ENCODE measurements at regions not wholly inside any gene's neighbourhood (a gene's known extent, or its start where the extent isn't known, plus 50 kb on each side); places are given as distances from the start of the nearest gene placed in this dataset.

DNA sequence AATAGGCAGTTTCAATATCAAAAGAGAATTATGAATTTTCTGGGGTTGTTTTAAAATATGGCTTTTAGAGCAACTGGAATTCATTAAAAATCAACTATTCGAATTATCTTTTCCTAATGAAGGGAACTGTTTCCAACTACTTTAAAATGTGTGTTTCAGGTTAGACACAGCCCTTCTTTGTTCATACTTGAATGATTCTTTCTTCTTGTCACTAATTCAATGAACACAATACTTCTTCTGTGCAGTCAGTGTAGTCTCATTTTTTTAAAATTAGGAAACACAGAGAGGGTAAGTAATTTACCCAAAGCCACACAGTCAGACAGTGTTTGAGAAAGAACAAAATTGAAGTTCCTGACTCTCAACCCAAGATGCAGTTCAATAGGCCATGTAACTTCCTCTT, 414.0 kb downstream of the CCDC91 start:
- TF ChIP-seq, protein P1, sequence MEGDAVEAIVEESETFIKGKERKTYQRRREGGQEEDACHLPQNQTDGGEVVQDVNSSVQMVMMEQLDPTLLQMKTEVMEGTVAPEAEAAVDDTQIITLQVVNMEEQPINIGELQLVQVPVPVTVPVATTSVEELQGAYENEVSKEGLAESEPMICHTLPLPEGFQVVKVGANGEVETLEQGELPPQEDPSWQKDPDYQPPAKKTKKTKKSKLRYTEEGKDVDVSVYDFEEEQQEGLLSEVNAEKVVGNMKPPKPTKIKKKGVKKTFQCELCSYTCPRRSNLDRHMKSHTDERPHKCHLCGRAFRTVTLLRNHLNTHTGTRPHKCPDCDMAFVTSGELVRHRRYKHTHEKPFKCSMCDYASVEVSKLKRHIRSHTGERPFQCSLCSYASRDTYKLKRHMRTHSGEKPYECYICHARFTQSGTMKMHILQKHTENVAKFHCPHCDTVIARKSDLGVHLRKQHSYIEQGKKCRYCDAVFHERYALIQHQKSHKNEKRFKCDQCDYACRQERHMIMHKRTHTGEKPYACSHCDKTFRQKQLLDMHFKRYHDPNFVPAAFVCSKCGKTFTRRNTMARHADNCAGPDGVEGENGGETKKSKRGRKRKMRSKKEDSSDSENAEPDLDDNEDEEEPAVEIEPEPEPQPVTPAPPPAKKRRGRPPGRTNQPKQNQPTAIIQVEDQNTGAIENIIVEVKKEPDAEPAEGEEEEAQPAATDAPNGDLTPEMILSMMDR (IDR thresholded peaks at IDR 0.05): no peak
- TF ChIP-seq EZH2 (IDR thresholded peaks at IDR 0.05) (no peak), EZH2phosphoT487 (IDR thresholded peaks at IDR 0.05) (no peak)
